GM12874 (cell line): ENCODE measurements at regions not wholly inside any gene's neighbourhood (a gene's known extent, or its start where the extent isn't known, plus 50 kb on each side); places are given as distances from the start of the nearest gene placed in this dataset.

Source experiments
- CTCF ChIP-seq: IDR thresholded peaks from 2 replicates; pipeline ENCODE4 v1.5.1; 2011; ENCODE audit warnings: low read depth, mild to moderate bottlenecking, control low read depth, low read length, moderate library complexity; ENCODE audit not compliant: insufficient read depth

- no peak for TF ChIP-seq CTCF
These were observed 71.7 kb downstream of the MRM1 start for GRCh38 chr17:36673068-36673467.

- no peak for TF ChIP-seq CTCF
These were observed 72.4 kb downstream of the MRM1 start for GRCh38 chr17:36673637-36674277.

- TF ChIP-seq CTCF = no peak
These were observed 72.9 kb downstream of the MRM1 start for GRCh38 chr17:36674278-36674650.

GRCh38 chr17:36675250-36675649 lies 73.9 kb downstream of the MRM1 start:
- TF ChIP-seq CTCF = no peak

- TF ChIP-seq CTCF = no peak
These were observed 74.4 kb downstream of the MRM1 start for GRCh38 chr17:36675786-36676185.

- TF ChIP-seq CTCF = no peak
These were observed 78.6 kb downstream of the MRM1 start for GRCh38 chr17:36679815-36680467.

- TF ChIP-seq CTCF = no peak
These were observed 79.4 kb downstream of the MRM1 start for GRCh38 chr17:36680701-36681202.
